HL-60/S4 (cell line): ENCODE measurements at regions not wholly inside any gene's neighbourhood (a gene's known extent, or its start where the extent isn't known, plus 50 kb on each side); places are given as distances from the start of the nearest gene placed in this dataset.

Source experiments
- in situ Hi-C: fragments of 300-500 bp; cut with MboI; formaldehyde crosslinking; loops from 2 replicates; pipeline ENCODE4 v1.14.3; 2022; ENCODE audit warnings: low sequenced_read_pairs

GRCh38 chr4:96755569-96756484 lies 915.9 kb downstream of the PDHA2 start:
- in situ Hi-C loops, result no loop called here

GRCh38 chr4:96756584-96756983 lies 916.7 kb downstream of the PDHA2 start:
- in situ Hi-C loops, result no loop called here

DNA sequence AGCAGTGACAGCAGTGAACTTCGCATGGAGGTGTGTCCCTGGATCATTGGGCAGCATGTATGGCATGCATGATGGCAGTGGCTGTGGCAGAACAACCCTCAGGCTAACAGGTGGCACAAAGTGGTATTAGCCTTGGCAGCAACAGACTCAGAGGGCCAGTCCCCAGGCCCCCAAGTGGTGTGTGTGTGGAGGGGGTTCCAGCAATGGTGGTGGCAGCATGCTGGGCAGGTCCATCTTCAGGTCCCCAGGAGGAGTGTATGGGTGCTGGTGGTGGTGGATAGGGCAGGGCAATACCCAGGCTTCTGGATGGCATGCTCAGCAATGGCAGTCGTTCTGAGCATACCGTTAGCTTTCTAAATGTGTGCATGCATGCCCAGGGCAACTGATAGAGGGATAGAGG lies 923.7 kb downstream of the PDHA2 start:
- in situ Hi-C loops, result no loop called here

GRCh38 chr4:96766359-96766758 lies 926.5 kb downstream of the PDHA2 start:
- in situ Hi-C loops, result no loop called here

GRCh38 chr4:96767815-96768480 lies 928.1 kb downstream of the PDHA2 start:
- in situ Hi-C loops, result no loop called here

- in situ Hi-C loops, result no loop called here
Measured at GRCh38 chr4:96775501-96775900, 935.6 kb downstream of the PDHA2 start.

DNA sequence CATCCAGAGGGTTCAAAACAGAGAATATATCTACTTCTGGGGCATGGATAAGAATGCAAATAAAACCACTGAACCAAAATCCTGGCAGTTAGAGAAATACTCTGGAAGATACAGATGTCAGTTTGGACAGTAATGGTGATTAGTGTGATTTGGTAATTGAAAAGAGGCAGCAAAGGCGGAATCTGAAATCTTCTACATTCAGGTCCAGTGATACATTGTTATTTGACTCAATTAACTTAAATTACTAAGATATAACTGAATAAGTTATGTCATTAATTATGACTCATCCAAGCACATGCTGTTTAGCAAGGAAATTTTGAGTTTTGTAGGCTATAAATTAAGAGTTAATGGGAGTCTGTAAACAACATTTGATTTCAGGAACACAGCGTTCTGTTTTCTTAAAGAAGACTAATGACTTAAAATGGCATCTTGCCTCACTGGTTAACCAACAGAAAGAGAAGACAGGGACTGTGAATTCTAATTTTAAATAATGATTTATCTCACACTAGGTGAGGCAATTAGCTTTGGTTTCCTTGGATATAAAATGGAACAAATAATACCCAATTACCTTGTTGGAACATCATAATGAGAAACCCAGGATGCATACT lies 937.1 kb downstream of the PDHA2 start:
- in situ Hi-C loops, result no loop called here

GRCh38 chr4:96784336-96784735 lies 944.4 kb downstream of the PDHA2 start:
- in situ Hi-C loops, result no loop called here

DNA sequence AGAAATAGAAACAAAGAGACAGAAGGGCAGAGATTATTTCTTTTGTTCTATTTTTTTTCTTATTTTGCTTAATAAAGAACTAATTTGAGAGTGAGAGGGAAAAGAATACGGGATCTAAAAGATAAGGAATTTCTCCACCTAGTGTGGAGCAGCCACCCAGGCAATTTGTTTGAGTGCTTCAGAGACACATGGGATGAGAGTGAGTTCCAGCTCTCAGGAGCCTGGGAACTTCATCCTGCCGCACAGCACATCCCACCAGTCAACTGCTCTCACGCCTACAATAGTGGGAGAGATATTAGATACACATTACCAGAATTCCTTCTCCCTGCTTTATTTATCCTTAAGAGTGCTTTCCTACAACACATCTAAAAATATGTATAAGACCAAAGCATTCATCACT lies 946.4 kb downstream of the PDHA2 start:
- in situ Hi-C loops, result no loop called here

GRCh38 chr4:96787766-96788165 lies 947.9 kb downstream of the PDHA2 start:
- in situ Hi-C loops, result no loop called here

GRCh38 chr4:96809563-96809962 lies 969.7 kb downstream of the PDHA2 start:
- in situ Hi-C loops, result no loop called here

DNA sequence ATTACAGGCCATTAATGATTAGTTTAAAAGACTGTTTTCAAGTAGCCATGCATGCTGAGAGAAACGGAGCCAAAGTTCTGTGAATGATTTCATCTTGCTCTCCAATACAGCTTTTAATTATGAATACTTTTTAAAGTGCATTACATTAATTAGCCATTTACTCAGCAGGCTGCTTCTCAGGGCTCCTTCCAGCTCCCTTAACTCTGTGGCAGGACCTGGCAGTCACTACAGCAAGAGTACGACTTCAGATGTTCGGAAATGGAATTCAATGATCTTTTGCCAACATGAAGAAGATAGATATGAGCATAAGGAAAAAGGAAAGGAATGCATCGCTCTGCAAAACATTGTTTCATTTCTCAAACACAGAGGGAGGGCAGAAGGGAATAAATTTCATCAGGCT lies 987.2 kb downstream of the PDHA2 start:
- in situ Hi-C loops, result no loop called here

DNA sequence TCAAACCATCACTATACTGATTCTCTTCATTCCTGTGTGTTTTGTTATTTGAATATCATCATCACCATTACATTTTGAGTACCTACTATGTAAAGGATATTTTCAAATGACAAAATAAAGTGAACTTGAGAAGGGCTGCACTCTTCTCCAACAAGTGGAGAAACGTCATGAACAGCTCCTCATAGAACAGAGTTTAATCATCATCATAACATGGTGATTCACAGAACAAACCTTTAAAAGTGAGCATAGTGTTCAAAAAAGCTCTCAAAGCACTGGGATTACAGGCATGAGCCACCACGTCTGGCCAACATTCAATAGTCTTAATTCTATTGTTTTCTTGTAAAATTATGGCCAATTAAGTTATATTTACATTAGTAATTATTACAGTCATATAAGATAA lies 993.9 kb downstream of the PDHA2 start:
- in situ Hi-C loops, result no loop called here

DNA sequence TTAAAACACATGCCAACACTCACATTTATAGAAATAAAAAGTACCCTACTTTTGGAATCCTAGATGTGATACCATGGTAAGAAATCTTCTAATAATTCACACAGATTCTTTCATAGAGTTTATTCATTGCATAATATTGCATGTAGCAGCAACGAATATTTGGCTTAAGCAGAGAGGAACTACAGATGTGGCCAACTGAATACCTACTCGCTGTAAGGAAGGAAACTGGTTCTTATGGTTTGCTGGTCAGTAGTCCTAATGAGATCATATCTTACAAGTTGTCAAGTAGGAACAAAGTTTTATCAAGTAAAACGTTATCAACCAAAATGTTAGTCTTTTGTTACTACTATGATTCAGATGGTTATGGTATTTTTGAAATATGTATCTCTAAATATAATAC lies 996.1 kb downstream of the PDHA2 start:
- in situ Hi-C loops, result no loop called here

GRCh38 chr4:96839441-96839840 lies 999.5 kb downstream of the PDHA2 start:
- in situ Hi-C loops, result no loop called here

- in situ Hi-C loops, result no loop called here
Measured at GRCh38 chr4:96841801-96842200, 1001.9 kb downstream of the PDHA2 start.

DNA sequence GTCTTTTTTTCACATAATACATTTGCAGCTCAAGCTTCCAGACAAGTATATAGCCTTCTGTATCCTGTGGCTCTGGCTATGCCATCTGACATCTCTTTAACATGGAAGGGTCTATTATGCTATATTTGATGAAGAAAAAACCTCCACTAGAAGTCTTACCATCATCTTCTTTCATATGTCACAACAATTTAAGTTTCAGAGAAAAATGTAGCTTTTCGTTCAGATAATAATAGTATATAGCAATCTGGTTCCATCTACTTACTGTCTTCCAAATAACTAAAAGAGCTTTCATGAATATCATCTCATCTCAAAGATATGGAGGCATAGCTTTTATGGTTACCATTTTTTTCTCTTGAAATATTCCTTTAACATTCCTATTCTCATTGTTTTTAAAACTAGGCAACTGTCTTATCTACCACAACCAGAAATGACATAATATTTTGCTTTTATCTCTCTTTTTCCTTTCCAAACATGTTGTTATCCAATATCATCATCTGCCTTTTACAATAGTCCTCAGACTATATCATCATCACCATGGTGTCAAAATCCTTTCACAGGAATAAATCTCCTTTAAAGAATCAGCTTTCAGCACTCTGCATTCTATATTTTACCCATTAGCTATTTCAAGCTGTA lies 1005.1 kb downstream of the PDHA2 start:
- in situ Hi-C loops, result no loop called here

DNA sequence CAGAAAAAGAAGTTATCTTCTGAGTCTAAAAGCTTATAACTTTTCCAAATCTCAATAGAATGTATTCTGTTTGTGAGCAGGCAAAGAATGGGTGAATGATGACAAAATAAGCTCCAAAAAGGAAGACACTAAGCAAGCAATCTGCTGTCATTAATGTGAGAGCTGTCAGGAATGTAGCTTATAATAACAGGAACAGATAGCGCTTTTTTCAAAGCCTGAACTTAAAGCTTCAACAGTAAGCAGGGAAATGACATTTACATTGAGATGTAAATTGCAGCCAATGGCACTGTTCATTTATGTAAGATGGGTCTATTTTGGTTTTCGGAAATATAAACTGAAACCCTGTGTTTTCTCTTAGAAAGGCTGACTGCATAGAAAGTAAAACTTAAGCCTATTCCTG lies 1005.9 kb downstream of the PDHA2 start:
- in situ Hi-C loops, result no loop called here

DNA sequence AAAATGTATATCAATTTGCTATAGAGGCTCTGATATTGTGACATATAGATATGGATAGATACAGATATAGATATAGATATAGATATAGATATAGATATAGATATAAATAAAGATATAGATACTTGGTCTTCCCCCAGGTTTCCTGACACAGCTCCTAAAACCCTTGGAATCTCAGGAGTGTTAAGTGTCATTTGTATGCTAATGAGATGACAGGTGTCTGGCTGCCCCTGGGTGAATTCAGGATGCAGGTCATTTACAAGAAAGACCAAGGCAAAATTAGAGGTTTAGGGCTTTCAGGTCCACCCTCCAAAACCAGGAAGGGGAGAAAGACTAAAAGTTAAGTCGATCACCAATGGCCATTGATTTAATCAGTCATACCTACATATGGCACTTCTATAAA lies 1034.8 kb downstream of the PDHA2 start:
- in situ Hi-C loops, result no loop called here

GRCh38 chr4:96879527-96879926 lies 1039.6 kb downstream of the PDHA2 start:
- in situ Hi-C loops, result no loop called here

DNA sequence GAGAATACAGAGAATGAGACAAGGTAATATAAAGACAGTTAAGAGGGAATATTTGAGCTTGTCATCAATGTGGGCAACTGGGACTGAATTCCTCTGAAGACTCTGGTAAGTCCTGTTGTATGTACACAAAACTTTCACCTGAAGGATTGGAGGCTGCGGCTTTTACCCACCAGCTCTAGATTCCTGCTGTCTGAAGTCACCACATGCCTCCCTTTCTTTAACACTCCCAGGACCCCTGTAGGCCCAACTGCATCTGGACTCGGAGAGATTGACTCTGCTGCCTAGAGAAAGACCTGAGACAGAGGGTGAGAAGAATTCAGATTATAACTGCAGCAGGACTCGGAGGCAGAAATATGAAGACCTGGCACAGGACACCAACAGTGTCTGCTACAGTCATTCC lies 1048.0 kb downstream of the PDHA2 start:
- in situ Hi-C loops, result no loop called here
